ENCODE measurements at regions not wholly inside any gene's neighbourhood (a gene's known extent, or its start where the extent isn't known, plus 50 kb on each side); places are given as distances from the start of the nearest gene placed in this dataset.

GRCh38 chr18:27687351-27687979 is 489.5 kb downstream of the CDH2 start:
- no peak for DNase-seq

GRCh38 chr18:27685807-27686412 is 491.0 kb downstream of the CDH2 start:
- peak; percentile 31 for DNase-seq

- no peak for DNase-seq
Observed at GRCh38 chr18:27685091-27685490, 491.8 kb downstream of the CDH2 start.

- no peak for DNase-seq
Observed at GRCh38 chr18:27674411-27674810, 489.3 kb upstream of the CHST9 start.

- no peak for DNase-seq
Observed at GRCh38 chr18:27673861-27674260, 488.8 kb upstream of the CHST9 start.

GRCh38 chr18:27668158-27668557 is 483.1 kb upstream of the CHST9 start:
- no peak for DNase-seq

- no peak for DNase-seq
Observed at GRCh38 chr18:27667064-27667463, 482.0 kb upstream of the CHST9 start.

GRCh38 chr18:27666016-27666415 is 480.9 kb upstream of the CHST9 start:
- DNase-seq, result no peak

GRCh38 chr18:27665264-27665799 is 480.2 kb upstream of the CHST9 start:
- DNase-seq, result no peak

GRCh38 chr18:27662949-27663348 is 477.8 kb upstream of the CHST9 start:
- no peak for DNase-seq

GRCh38 chr18:27662537-27662936 is 477.4 kb upstream of the CHST9 start:
- DNase-seq, result no peak

GRCh38 chr18:27661320-27662018 is 476.4 kb upstream of the CHST9 start:
- DNase-seq, result no peak

- no peak for DNase-seq
Observed at GRCh38 chr18:27656905-27657304, 471.8 kb upstream of the CHST9 start.

- no peak for DNase-seq
Observed at GRCh38 chr18:27656167-27656778, 471.2 kb upstream of the CHST9 start.

- DNase-seq, result no peak
Observed at GRCh38 chr18:27653247-27653646, 468.1 kb upstream of the CHST9 start.

GRCh38 chr18:27652480-27653121 is 467.5 kb upstream of the CHST9 start:
- DNase-seq, result no peak

GRCh38 chr18:27649621-27650020 is 464.5 kb upstream of the CHST9 start:
- DNase-seq, result no peak

GRCh38 chr18:27645929-27646328 is 460.8 kb upstream of the CHST9 start:
- DNase-seq, result no peak

GRCh38 chr18:27636576-27637085 is 451.5 kb upstream of the CHST9 start:
- no peak for DNase-seq

GRCh38 chr18:27632706-27633105 is 447.6 kb upstream of the CHST9 start:
- DNase-seq, result no peak

GRCh38 chr18:27627927-27628326 is 442.8 kb upstream of the CHST9 start:
- no peak for DNase-seq

- no peak for DNase-seq
Observed at GRCh38 chr18:27621236-27621890, 436.3 kb upstream of the CHST9 start.

Measured in KG1 (cell line).